PC-3 (cell line): ENCODE measurements at regions not wholly inside any gene's neighbourhood (a gene's known extent, or its start where the extent isn't known, plus 50 kb on each side); places are given as distances from the start of the nearest gene placed in this dataset.

Source experiments
- CTCF ChIP-seq: fragments of 300-600 bp; sonication (generic); conservative IDR thresholded peaks from 2 replicates; pipeline ENCODE4 v1.5.1; 2017; ENCODE audit warnings: antibody characterized with exemption, low read depth, mild to moderate bottlenecking, low read length
- EZH2 ChIP-seq: fragments of 300-600 bp; sonication (generic); IDR thresholded peaks from one replicate; pipeline ENCODE4 v1.6.1; 2017; ENCODE audit warnings: antibody characterized with exemption, mild to moderate bottlenecking, low read length; ENCODE audit not compliant: unreplicated experiment

- TF ChIP-seq CTCF (no peak), EZH2 (no peak)
Observed at GRCh38 chr7:45278763-45279398, 121.3 kb downstream of the RAMP3 start.
